Adrenal gland (tissue), 9 donors: ENCODE measurements at regions not wholly inside any gene's neighbourhood (a gene's known extent, or its start where the extent isn't known, plus 50 kb on each side); places are given as distances from the start of the nearest gene placed in this dataset.

Source experiments
- DNase-seq, 7 donors: peaks; one replicate each; pipeline ENCODE4 v3.0.0-alpha.2; 2019 to 2020
- H3K27ac ChIP-seq, 5 donors: fragments of 200-600 bp; sonication (generic) in 4 of 5; 1 replicate in 3 of 5; 2 replicates in 2 of 5; pipeline versions ENCODE4 v1.5.1 to v1.8.0; 2016 to 2020; ENCODE audit warnings: mild to moderate bottlenecking in 1 of 5
- H3K27me3 ChIP-seq: fragments of 200-600 bp; 2 replicates; pipeline ENCODE4 v1.8.0; 2021
- H3K36me3 ChIP-seq, 2 donors: fragments of 200-600 bp; replicated peaks in 1 of 2; 1 replicate in 1 of 2; 2 replicates in 1 of 2; pipeline versions ENCODE4 v1.5.1 to v1.8.0; 2018 to 2022
- H3K4me1 ChIP-seq, 2 donors: fragments of 200-600 bp; replicated peaks in 1 of 2; 1 replicate in 1 of 2; 2 replicates in 1 of 2; pipeline versions ENCODE4 v1.5.1 to v1.8.0; 2018 to 2021
- H3K4me3 ChIP-seq, 4 donors: fragments of 200-600 bp; sonication (generic) in 3 of 4; one replicate each; pipeline ENCODE4 v1.5.1; 2016 to 2018
- H3K9me3 ChIP-seq, 3 donors: fragments of 200-600 bp; sonication (generic) in 1 of 3; replicated peaks in 1 of 3; 1 replicate in 2 of 3; 2 replicates in 1 of 3; pipeline versions ENCODE4 v1.5.1 to v1.8.0; 2016 to 2021
- POLR2A ChIP-seq, 2 donors: fragments of 450-650 bp; IDR thresholded peaks; one replicate each; pipeline ENCODE4 v1.6.1; 2017; ENCODE audit warnings: antibody characterized with exemption in 2 of 2, mild to moderate bottlenecking in 2 of 2, moderate library complexity in 1 of 2
- WGBS, 4 donors: extraction: QIAGEN DNeasy Blood & Tissue Kit in 2 of 4; methylation state at CpG; one replicate each; pipeline versions ENCODE4 v1.1.5 to v1.1.7; 2013 to 2017; 5-methylcytosine and 5-hydroxymethylcytosine counted together
- intact Hi-C, 2 donors: fragments of 100-400 bp; cut with DNase I; formaldehyde crosslinking; loops; one replicate each; pipeline versions ENCODE4 v1.14.1 to v1.15.0; 2022 to 2023
- TF ChIP-seq, protein P1 (sequence below), 6 experiments: fragments of 450-650 bp in 4 of 6; fragments of 200-600 bp in 2 of 6; sonication (generic) in 1 of 6; IDR thresholded peaks; 1 replicate in 5 of 6; 2 replicates in 1 of 6; pipeline versions ENCODE4 v1.5.1 to v1.8.0; 2016 to 2021; ENCODE audit warnings: antibody characterized with exemption in 6 of 6, mild to moderate bottlenecking in 2 of 6, moderate library complexity in 1 of 6
- donor health status: healthy with polysubstance abuse.
- donor health status: Bipolar disorder and iron deficiency.
- donor health status: DM: yes; HTN: yes; CAD: no.
- donor health status: DM: no; HTN: no; CAD: no.
- donor health status: DM: no; HTN: no; CAD: no.

DNA sequence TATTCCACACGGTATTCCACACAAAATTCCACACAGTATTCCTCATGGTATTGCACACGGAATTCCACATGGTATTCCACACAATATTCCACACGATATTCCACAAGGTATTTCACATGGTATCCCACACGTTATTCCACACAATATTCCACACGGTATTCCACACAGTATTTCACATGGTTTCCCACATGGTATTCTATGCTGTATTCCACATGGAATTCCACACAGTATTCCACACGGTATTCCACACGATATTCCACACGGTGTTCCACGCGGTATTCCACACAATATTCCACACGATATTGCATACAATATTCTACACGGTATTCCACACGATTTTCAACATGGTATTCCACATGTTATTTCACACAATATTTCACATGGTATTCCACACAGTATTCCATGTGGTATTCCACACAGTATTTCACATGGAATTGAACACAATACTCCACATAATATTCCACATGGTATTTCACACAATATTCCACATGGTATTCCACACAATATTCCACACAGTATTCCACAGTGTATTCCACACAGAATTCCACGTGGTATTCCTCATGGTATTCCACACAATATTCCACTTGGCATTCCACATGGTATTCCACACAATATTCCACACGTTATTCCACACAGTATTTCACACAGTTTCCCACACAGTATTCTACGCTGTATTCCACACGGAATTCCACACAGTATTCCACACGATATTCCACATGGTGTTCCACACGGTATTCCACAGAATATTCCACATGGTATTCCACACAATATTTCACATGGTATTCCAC, 136.0 kb upstream of the CHST15 start:
- no peak for TF ChIP-seq POLR2A (IDR thresholded peaks at IDR 0.05)
- TF ChIP-seq, protein P1, sequence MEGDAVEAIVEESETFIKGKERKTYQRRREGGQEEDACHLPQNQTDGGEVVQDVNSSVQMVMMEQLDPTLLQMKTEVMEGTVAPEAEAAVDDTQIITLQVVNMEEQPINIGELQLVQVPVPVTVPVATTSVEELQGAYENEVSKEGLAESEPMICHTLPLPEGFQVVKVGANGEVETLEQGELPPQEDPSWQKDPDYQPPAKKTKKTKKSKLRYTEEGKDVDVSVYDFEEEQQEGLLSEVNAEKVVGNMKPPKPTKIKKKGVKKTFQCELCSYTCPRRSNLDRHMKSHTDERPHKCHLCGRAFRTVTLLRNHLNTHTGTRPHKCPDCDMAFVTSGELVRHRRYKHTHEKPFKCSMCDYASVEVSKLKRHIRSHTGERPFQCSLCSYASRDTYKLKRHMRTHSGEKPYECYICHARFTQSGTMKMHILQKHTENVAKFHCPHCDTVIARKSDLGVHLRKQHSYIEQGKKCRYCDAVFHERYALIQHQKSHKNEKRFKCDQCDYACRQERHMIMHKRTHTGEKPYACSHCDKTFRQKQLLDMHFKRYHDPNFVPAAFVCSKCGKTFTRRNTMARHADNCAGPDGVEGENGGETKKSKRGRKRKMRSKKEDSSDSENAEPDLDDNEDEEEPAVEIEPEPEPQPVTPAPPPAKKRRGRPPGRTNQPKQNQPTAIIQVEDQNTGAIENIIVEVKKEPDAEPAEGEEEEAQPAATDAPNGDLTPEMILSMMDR (IDR thresholded peaks at IDR 0.05) = no peak
- Histone ChIP-seq H3K4me3 (no peak overlapping the region), H3K27me3 (no peaks in the 10 kb centered on the region), H3K9me3 (no peaks in the 10 kb centered on the region), H3K36me3 (no peaks in the 10 kb centered on the region), H3K4me1 (peaks cover 0 to 8% of the 10 kb centered on the region in 2 donors), H3K27ac (no peak overlapping the region)
- DNase-seq = no peak
- intact Hi-C loops = no loop called here
- 82 to 87% (median 86%) methylated on average over 19 of the region's 19 CpGs for WGBS, 4 donors

DNA sequence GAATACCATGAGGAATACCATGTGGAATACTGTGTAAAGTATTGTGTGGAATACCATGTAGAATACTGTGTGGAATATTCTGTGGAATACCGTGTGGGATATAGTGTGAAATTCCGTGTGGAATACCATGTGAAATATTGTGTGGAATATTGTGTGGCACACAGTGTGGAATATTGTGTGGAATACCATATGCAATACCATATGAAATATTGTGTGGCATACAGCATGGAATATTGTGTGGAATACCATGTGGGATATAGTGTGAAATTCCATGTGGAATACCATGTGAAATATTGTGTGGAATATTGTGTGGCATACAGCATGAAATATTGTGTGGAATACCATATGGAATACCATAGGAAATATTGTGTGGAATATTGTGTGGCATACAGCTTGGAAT, 135.1 kb upstream of the CHST15 start:
- DNase-seq = no peak
- H3K27ac ChIP-seq = no peak overlapping the region
- TF ChIP-seq, protein P1 (IDR thresholded peaks at IDR 0.05) = no peak
- TF ChIP-seq POLR2A (IDR thresholded peaks at IDR 0.05) = no peak
- no peaks in the 10 kb centered on the region for H3K27me3 ChIP-seq
- H3K4me1 ChIP-seq = peaks cover 0 to 8% of the 10 kb centered on the region in 2 donors
- no peaks in the 10 kb centered on the region for H3K36me3 ChIP-seq
- H3K4me3 ChIP-seq = no peak overlapping the region
- no peaks in the 10 kb centered on the region for H3K9me3 ChIP-seq
- intact Hi-C loops = no loop called here
- WGBS, 4 donors = 70 to 88% (median 80%) methylated on average over 2 of the region's 2 CpGs

- Histone ChIP-seq H3K27me3 (no peaks in the 10 kb centered on the region), H3K4me3 (no peak overlapping the region), H3K36me3 (no peaks in the 10 kb centered on the region), H3K9me3 (no peaks in the 10 kb centered on the region), H3K4me1 (peaks cover 0 to 8% of the 10 kb centered on the region in 2 donors), H3K27ac (no peak overlapping the region)
- 82 to 89% (median 87%) methylated on average over 2 of the region's 2 CpGs for WGBS, 4 donors
- intact Hi-C loops = no loop called here
- no peak for DNase-seq
- TF ChIP-seq, protein P1 (IDR thresholded peaks at IDR 0.05) = no peak
- TF ChIP-seq POLR2A (IDR thresholded peaks at IDR 0.05) = no peak
These were observed 134.6 kb upstream of the CHST15 start for GRCh38 chr10:124227988-124228387.

DNA sequence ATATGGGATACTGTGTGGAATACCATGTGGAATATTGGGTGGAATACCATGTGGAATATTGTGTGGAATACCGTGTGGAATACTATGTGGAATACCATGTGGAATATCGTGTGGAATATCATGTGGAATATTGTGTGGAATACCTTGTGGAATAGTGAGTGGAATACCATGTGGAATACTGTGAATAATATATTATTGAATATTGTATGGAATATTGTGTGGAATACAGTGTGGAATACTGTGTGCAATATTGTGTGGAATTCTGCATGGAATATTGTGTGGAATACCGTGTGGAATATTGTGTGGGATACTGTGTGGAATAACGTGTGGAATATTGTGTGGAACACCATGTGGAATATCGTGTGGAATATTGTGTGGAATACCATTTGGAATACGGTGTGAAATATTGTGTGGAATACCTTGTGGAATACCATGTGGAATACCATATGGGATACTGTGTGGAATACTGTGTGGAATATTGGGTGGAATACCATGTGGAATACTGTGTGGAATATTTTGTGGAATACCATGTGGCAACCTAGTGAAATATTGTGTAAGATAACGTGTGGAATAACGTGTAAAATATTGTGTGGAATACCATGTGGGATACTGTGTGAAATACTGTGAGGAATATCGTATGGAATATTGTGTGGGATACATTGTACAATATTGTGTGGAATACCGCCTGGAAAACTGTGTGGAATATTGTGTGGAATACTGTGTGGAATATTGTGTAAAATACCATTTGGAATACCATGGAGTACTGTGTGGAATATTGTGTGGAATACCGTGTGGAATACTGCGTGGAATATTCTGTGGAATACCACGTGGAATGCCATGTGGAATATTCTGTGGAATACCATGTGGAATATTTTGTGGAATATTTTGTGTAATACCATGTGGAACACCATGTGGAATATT, 133.9 kb upstream of the CHST15 start:
- Histone ChIP-seq H3K4me1 (peaks cover 0 to under 1% of the 10 kb centered on the region in 2 donors), H3K9me3 (no peaks in the 10 kb centered on the region), H3K27ac (no peak overlapping the region), H3K27me3 (no peaks in the 10 kb centered on the region), H3K36me3 (no peaks in the 10 kb centered on the region), H3K4me3 (no peak overlapping the region)
- TF ChIP-seq, protein P1 (IDR thresholded peaks at IDR 0.05) = no peak
- TF ChIP-seq POLR2A (IDR thresholded peaks at IDR 0.05) = no peak
- DNase-seq = no peak
- intact Hi-C loops = no loop called here
- WGBS, 4 donors = 64 to 76% (median 73%) methylated on average over 13 of the region's 13 CpGs
